Caki2 (cell line): ENCODE measurements at regions not wholly inside any gene's neighbourhood (a gene's known extent, or its start where the extent isn't known, plus 50 kb on each side); places are given as distances from the start of the nearest gene placed in this dataset.
A peak's percentile ranks its signal among the peaks of the same experiment; 100 is the strongest.
"Not testable (repeated sequence)": the region's sequence is repeated elsewhere in the genome, so short reads cannot be mapped to it uniquely, and the experiment has no call there.

Experiments used
- DNase-seq: peaks from one replicate; pipeline ENCODE4 v3.0.0-alpha.2; 2015; ENCODE audit warnings: low read depth
- in situ Hi-C: cut with HindIII; loops from 2 replicates; pipeline ENCODE4 v1.10.0; 2016; ENCODE audit warnings: low sequenced_read_pairs, low pct_unique_long_range_greater_than_20kb, mixed read lengths

DNA sequence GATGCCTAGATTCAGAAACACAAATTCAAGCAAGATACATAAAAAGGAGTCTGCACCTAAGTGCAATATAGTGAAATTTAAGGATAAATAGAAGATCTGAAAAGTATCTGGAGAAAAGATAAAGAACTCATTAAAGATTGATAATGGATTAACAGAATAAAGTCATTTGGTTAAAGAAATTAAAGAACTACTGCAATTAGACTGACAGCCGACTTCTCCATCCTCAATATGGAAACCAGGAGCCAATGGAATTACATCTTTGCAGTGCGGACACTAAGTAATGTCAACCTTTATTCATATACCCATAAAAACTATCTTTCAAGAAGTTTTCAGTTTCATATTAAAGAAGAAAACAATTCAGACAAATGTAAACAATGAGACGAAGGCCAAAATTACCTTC, 81.0 kb downstream of the MRPL36 start:
- DNase-seq, result no peak
- in situ Hi-C loops, result no loop called here

GRCh38 chr5:1710091-1710490, 89.5 kb downstream of the MRPL36 start:
- in situ Hi-C loops, DNase-seq: not testable (repeated sequence)

DNA sequence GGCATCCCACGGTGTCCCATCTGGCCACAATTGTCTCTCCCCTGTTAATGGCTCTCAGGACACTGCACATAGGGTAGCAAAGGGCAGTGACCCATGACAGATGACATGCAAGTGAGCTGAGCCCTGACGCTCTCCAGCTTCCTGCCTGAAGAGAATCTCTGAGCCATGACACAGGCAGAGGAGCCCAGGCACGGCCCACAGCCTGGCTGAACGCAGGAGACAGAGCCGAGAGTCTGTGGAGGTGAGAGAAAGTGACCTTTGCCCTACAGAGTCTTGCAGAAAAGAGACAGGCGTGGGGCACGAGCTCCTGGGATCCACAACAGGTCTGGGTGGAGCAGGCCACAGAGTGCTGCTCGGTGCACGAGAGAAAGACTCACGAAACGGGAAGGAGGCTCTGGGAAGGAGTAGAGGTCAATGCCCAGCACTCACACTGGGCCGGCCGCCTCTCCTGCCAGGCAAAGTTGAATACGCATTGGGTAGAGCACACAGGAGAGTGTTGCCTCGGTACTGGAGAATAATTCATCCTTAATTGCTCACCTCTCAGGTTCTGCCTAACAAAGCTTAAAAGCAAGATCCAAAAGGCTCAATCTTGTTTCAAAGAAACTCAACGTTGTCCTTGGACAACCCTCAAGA, 90.3 kb downstream of the MRPL36 start:
- in situ Hi-C loops, result no loop called here
- peak; percentile 72 for DNase-seq

DNA sequence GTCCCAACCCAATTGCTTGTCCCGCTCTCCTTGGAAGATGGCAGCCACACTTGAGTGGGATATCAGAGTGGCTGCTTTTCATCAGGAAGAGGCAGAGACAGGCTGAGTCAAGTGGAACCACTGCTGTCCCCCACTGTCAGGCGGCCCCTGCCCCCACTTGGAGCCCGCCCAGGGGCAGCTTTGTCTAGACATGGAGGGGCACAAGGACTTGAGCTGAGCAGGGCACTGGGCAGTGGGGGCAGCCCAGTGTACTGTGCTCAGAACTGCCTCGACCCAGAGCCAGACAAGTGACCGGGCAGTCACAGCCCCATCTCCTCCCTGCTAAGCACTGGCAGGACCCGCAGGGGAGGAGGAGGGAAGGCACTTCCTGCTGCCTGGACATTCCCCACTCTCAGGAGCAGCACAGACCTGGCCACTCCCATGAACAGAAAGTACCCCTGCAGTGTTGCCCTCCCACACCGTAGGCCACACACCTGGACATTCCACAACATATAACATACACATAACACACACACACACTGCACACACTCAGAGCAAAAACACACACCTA, 91.0 kb downstream of the MRPL36 start:
- DNase-seq, result no peak
- in situ Hi-C loops, result no loop called here

- DNase-seq, result no peak
- in situ Hi-C loops, result no loop called here
Measured at GRCh38 chr5:1707467-1707866, 92.2 kb downstream of the MRPL36 start.

DNA sequence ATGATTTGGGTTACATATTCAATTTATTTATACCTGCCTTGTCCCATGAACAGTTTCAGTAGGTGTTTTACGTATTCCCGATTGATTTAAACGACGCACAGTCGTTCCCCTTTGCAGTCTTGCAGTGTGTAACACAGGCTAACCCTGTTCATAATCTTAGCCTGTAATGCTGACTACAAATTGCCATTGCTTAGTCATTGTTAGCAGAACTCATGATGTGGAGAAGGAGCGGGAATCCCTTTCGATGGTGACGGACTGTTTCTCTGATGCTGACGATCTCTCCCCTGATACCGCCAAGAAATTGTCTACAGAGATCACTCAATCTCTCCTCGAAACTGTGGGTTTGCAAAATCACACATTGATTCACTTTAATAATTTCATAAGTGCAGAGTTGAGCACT, 93.2 kb downstream of the MRPL36 start:
- DNase-seq, result no peak
- in situ Hi-C loops, result no loop called here

DNA sequence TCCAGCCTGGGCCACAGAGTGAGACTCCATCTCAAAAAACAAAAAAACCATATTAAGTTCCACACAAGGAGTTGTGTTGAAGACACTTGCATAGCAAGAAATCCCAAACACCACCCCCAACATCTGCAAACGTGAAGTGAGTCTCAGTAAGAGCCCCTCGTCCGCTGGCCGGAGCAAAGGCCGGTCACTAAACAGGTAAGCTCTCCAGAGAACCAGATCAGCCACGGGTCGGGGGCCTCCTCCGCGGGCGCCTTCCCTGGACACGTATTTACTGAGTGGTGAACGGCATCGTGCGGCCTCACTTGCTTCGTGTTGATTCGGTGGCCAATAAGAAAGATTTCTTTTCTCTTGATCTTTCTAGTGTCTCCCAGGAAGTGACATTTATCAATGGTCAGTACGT, 93.6 kb downstream of the MRPL36 start:
- no peak for DNase-seq
- in situ Hi-C loops, result no loop called here

GRCh38 chr5:1704676-1705075, 95.0 kb downstream of the MRPL36 start:
- in situ Hi-C loops, result no loop called here
- no peak for DNase-seq

GRCh38 chr5:1704266-1704665, 95.4 kb downstream of the MRPL36 start:
- in situ Hi-C loops, result no loop called here
- no peak for DNase-seq

GRCh38 chr5:1703352-1704050, 96.1 kb downstream of the MRPL36 start:
- in situ Hi-C loops, result no loop called here
- DNase-seq, result no peak

- in situ Hi-C loops, result no loop called here
- no peak for DNase-seq
Measured at GRCh38 chr5:1702318-1702717, 97.3 kb downstream of the MRPL36 start.

DNA sequence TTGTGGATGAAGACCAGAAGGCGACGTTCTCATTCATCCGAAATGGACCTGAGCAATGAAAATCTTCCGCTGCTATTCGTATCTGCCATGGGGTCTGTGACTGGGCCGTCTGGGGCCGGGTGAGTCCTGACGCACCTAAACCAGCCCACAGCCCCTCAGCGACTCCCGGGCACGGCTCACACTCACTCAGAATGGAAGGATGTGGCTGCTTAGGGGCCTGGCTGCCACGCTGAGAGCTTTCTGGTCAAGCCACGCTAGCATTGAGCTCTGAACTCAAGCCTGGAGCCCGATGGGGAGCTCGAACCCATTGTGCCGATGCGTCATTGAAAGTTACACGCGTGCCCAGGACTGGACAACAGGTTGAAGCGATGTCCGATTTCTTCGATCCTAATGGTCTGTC, 97.8 kb downstream of the MRPL36 start:
- DNase-seq, result no peak
- in situ Hi-C loops, result no loop called here

- in situ Hi-C loops, result no loop called here
- no peak for DNase-seq
Measured at GRCh38 chr5:1701216-1701864, 98.3 kb downstream of the MRPL36 start.

GRCh38 chr5:1699394-1699793, 100.2 kb downstream of the MRPL36 start:
- in situ Hi-C loops, result no loop called here
- no peak for DNase-seq

GRCh38 chr5:1698589-1699316, 100.9 kb downstream of the MRPL36 start:
- in situ Hi-C loops, result no loop called here

GRCh38 chr5:1692381-1692780, 107.3 kb downstream of the MRPL36 start:
- DNase-seq, result no peak
- in situ Hi-C loops, result no loop called here

More at GRCh38 chr5:1698589-1699316, 100.9 kb downstream of the MRPL36 start:
- DNase-seq, result no peak

- no peak for DNase-seq
- in situ Hi-C loops, result no loop called here
Measured at GRCh38 chr5:1687301-1687970, 112.2 kb downstream of the MRPL36 start.
